GM13977 (cell line): ENCODE measurements at regions not wholly inside any gene's neighbourhood (a gene's known extent, or its start where the extent isn't known, plus 50 kb on each side); places are given as distances from the start of the nearest gene placed in this dataset.

Experiments
- DNase-seq: peaks from one replicate; pipeline ENCODE4 v3.0.0; 2012; ENCODE audit warnings: low spot score
- CTCF ChIP-seq: IDR thresholded peaks from 2 replicates; pipeline ENCODE4 v1.5.1; 2012; ENCODE audit warnings: mild to moderate bottlenecking, control low read depth; ENCODE audit not compliant: insufficient read depth; ENCODE audit errors: extremely low read depth, missing control alignments
- in situ Hi-C: fragments of 300-500 bp; cut with MboI; formaldehyde crosslinking; loops from one replicate; pipeline ENCODE4 v1.12.0; 2022; ENCODE audit warnings: low sequenced_read_pairs, low pct_unique_long_range_greater_than_20kb, mixed read lengths, inconsistent platforms; ENCODE audit not compliant: unreplicated experiment

GRCh38 chr1:163422738-163423404 lies 101.1 kb downstream of the NUF2 start:
- no peak for DNase-seq
- no peak for TF ChIP-seq CTCF
- in situ Hi-C loops: loop anchor here (25.0 kb wide), 1 partner anchor 1364 kb away; no protein-coding TSS in a partner anchor

- DNase-seq: no peak
- TF ChIP-seq CTCF: no peak
- in situ Hi-C loops: no loop called here
Measured at GRCh38 chr1:163426505-163427251, 104.9 kb downstream of the NUF2 start.

GRCh38 chr1:163427279-163427678 lies 105.5 kb downstream of the NUF2 start:
- no peak for TF ChIP-seq CTCF
- in situ Hi-C loops: no loop called here
- DNase-seq: no peak

- no peak for DNase-seq
- in situ Hi-C loops: no loop called here
- no peak for TF ChIP-seq CTCF
Measured at GRCh38 chr1:163436140-163436812, 114.5 kb downstream of the NUF2 start.

- in situ Hi-C loops: no loop called here
- no peak for DNase-seq
- TF ChIP-seq CTCF: no peak
Measured at GRCh38 chr1:163439471-163439870, 117.7 kb downstream of the NUF2 start.

- no peak for TF ChIP-seq CTCF
- no peak for DNase-seq
- in situ Hi-C loops: no loop called here
Measured at GRCh38 chr1:163440090-163440489, 118.3 kb downstream of the NUF2 start.
